D721Med (cell line): ENCODE measurements at regions not wholly inside any gene's neighbourhood (a gene's known extent, or its start where the extent isn't known, plus 50 kb on each side); places are given as distances from the start of the nearest gene placed in this dataset.

ENCODE experiments used
- DNase-seq: peaks from one replicate; pipeline ENCODE4 v3.0.0; 2011; ENCODE audit warnings: low spot score; ENCODE audit not compliant: insufficient read length
- FAIRE-seq: peaks from 2 replicates; lab custom pipeline; 2011; peaks lifted over from hg19 to GRCh38; lab: Jason Lieb, UNC
- TF ChIP-seq, protein P1 (sequence below): IDR thresholded peaks from 2 replicates; pipeline ENCODE4 v1.5.1; 2012; ENCODE audit warnings: mild to moderate bottlenecking, control low read depth; ENCODE audit not compliant: insufficient read depth; ENCODE audit errors: missing control alignments

DNA sequence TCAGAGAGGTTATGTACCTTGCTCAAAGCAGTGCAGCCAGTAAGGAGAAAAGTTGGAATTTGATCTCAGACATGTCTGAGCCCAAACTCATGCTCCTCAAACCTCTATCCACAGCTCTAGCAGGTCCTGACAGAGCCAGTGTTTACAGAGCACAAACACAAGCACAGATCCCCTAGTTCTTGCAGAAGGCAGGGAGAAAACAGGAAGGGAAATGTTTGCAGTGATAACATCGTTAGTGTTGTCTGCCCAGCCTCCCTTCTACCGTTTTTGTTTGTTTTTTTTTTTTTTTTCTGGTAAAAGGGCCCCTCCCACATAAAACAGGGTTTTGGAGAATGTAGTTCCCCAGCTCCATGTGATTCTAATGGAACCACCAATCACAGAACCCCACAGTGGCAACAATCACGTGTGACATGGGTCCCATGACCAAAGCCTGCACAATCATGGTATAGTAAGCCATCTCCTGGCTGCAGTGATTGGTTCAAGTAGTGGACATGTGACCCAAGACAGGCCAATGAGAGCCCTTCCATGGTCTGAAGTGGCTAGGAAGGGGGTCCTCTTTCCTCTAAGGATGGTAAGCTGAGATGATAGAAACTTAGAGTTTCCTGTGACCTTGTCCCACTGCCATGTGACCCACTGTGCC lies 513.4 kb downstream of the MED13L start:
- DNase-seq (no peak), FAIRE-seq (no peak)
- TF ChIP-seq, protein P1, sequence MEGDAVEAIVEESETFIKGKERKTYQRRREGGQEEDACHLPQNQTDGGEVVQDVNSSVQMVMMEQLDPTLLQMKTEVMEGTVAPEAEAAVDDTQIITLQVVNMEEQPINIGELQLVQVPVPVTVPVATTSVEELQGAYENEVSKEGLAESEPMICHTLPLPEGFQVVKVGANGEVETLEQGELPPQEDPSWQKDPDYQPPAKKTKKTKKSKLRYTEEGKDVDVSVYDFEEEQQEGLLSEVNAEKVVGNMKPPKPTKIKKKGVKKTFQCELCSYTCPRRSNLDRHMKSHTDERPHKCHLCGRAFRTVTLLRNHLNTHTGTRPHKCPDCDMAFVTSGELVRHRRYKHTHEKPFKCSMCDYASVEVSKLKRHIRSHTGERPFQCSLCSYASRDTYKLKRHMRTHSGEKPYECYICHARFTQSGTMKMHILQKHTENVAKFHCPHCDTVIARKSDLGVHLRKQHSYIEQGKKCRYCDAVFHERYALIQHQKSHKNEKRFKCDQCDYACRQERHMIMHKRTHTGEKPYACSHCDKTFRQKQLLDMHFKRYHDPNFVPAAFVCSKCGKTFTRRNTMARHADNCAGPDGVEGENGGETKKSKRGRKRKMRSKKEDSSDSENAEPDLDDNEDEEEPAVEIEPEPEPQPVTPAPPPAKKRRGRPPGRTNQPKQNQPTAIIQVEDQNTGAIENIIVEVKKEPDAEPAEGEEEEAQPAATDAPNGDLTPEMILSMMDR = no peak

DNA sequence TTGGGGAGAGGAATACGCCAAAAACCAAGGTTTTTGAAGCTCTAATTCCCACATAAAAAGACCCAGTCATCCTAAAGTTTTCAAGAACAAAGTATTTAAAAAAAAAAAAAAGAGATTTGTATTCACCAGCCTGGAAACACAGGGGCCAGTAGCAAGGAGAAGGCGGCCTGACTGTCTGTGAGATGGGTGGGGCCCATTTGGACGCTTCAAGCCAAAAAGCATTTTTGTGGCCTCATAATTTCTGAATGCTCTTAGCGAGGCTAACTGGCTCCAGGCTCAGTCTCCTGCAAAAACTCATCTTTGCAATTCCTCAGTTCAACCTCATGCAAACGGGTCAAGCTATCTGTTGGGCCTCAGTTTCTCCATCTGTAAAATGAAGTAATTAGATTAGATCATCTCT lies 514.1 kb downstream of the MED13L start:
- DNase-seq = no peak
- TF ChIP-seq, protein P1 = no peak
- no peak for FAIRE-seq

- TF ChIP-seq, protein P1 = no peak
- no peak for FAIRE-seq
- DNase-seq = no peak
Measured at GRCh38 chr12:115762936-115763335, 514.6 kb downstream of the MED13L start.

- TF ChIP-seq, protein P1 = no peak
- no peak for FAIRE-seq
- no peak for DNase-seq
Measured at GRCh38 chr12:115761784-115762183, 515.7 kb downstream of the MED13L start.

DNA sequence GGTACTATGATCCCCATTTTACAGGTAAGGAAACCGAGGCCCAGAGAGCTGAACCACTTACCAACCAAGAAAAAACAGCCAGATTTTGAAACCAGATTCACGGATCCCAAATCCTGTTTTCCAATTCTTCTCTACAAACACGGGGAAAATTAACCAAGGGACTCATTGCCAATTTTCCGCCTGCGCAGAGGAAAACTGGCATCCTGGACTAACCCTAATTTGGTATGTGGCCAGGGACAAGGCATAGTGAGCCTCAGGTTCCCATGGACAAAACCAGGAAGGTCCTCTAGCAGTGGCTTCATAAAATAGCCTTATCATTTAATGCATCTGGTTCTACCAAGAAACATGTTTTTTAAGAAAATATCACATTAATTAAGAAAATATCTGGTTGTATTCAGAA lies 517.3 kb downstream of the MED13L start:
- TF ChIP-seq, protein P1 = no peak
- no peak for FAIRE-seq
- DNase-seq = no peak

DNA sequence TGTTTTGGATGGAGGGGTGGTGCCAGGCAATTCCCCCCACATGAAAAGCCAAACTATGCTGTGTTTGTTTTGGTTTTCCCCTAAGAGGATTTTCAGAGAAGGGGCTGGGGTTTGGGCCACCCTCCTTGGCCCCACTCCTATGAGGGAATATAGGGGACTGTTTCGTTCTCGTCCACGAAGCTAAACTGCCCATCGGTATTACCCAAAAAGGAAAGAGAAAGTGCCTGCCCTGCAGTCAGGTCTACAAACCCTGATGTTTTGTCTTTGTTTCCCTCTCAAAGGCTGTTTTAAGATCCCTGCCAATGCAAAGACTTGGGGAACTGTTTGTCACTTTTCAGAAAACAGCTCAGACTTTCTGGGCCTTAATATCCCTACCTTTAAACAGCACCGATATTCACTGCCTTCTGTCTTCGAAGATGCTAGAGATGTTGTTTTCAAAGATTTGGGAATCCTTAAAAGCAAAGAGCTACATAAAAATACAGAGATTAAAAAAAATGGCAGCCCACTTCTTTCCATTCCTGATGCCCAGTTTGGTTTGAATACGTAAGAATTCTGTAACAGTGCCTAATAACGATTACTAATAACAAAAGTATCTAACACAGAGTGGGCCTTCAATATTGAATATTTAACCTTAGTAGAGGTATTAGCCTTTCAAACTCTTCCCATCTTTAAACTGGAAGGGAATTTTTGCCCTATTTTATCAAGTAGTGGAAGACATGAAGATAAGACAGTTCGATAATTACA lies 518.4 kb downstream of the MED13L start:
- TF ChIP-seq, protein P1 = no peak
- FAIRE-seq = no peak
- DNase-seq = no peak

GRCh38 chr12:115758183-115758582 lies 519.3 kb downstream of the MED13L start:
- TF ChIP-seq, protein P1 = no peak
- FAIRE-seq = no peak

More at GRCh38 chr12:115758183-115758582, 519.3 kb downstream of the MED13L start:
- no peak for DNase-seq
